KOPT-K1 (cell line): ENCODE measurements at regions not wholly inside any gene's neighbourhood (a gene's known extent, or its start where the extent isn't known, plus 50 kb on each side); places are given as distances from the start of the nearest gene placed in this dataset.

ENCODE experiments used
- H3K27ac ChIP-seq: fragments of 200-600 bp; sonication (generic); 2 replicates; pipeline ENCODE4 v1.5.1; 2016; ENCODE audit warnings: antibody characterized with exemption, mild to moderate bottlenecking, low read depth, low read length; ENCODE audit not compliant: poor library complexity, severe bottlenecking
- H3K36me3 ChIP-seq: fragments of 200-600 bp; sonication (generic); 2 replicates; pipeline ENCODE4 v1.5.1; 2017; ENCODE audit warnings: antibody characterized with exemption, mild to moderate bottlenecking, low read length, moderate library complexity; ENCODE audit not compliant: insufficient read depth
- H3K9me3 ChIP-seq: fragments of 200-600 bp; sonication (generic); 2 replicates; pipeline ENCODE4 v1.5.1; 2017; ENCODE audit warnings: antibody characterized with exemption, low read length, mild to moderate bottlenecking; ENCODE audit not compliant: insufficient read depth, poor library complexity, severe bottlenecking

GRCh38 chr7:25619381-25619780, 391.1 kb upstream of the NPVF start:
- Histone ChIP-seq H3K36me3 (no peaks in the 10 kb centered on the region), H3K27ac (no peak overlapping the region), H3K9me3 (no peaks in the 10 kb centered on the region)

- Histone ChIP-seq H3K9me3 (no peaks in the 10 kb centered on the region), H3K27ac (no peak overlapping the region), H3K36me3 (no peaks in the 10 kb centered on the region)
Observed at GRCh38 chr7:25619963-25620799, 391.9 kb upstream of the NPVF start.

GRCh38 chr7:25621993-25622392, 393.7 kb upstream of the NPVF start:
- Histone ChIP-seq H3K9me3 (no peaks in the 10 kb centered on the region), H3K27ac (no peak overlapping the region), H3K36me3 (no peaks in the 10 kb centered on the region)

- Histone ChIP-seq H3K36me3 (no peaks in the 10 kb centered on the region), H3K9me3 (no peaks in the 10 kb centered on the region)
Observed at GRCh38 chr7:25622695-25623094, 394.4 kb upstream of the NPVF start.

DNA sequence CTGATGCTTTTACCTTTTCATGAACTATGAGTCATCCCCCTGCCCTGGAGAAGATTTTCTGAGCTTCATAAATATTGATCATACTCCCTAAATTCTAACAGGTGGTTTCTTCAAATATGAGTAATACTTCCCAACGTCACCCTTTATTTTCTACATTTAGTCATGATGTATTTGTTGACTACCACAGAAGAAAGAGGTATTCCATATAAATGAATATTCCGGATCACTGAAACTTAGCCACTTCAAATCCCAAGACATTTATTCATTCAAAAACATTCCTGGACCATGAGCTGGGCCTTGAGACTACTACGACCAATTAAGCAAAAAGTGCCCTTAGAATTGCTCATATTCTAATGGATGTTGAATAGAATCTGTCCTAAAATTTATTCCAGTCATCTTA, 395.8 kb upstream of the NPVF start:
- no peak overlapping the region for H3K27ac ChIP-seq
- H3K36me3 ChIP-seq, result no peaks in the 10 kb centered on the region
- H3K9me3 ChIP-seq, result no peaks in the 10 kb centered on the region

More at GRCh38 chr7:25622695-25623094, 394.4 kb upstream of the NPVF start:
- no peak overlapping the region for H3K27ac ChIP-seq

DNA sequence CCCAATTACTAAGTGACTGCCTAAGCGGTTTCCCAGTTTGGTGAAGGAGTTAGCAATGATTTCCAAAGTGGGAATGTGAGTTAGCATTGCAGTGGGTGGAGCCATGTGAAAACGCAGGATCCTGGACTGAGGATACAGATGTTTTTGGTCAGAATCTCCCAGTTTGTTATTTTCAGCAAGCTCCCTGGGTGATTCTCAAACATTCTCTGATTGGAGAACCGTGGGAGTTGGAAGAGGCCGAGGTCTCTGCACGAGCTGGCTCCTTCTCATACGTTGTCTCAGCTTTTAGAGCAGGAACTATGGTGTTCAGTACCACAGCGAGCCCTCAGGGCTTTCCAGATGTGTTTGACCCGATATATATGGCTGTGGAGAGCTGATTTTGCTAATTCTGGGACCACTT, 396.5 kb upstream of the NPVF start:
- Histone ChIP-seq H3K36me3 (no peaks in the 10 kb centered on the region), H3K27ac (no peak overlapping the region), H3K9me3 (no peaks in the 10 kb centered on the region)

- no peaks in the 10 kb centered on the region for H3K36me3 ChIP-seq
- no peaks in the 10 kb centered on the region for H3K9me3 ChIP-seq
- H3K27ac ChIP-seq, result no peak overlapping the region
Observed at GRCh38 chr7:25625306-25625992, 397.2 kb upstream of the NPVF start.

DNA sequence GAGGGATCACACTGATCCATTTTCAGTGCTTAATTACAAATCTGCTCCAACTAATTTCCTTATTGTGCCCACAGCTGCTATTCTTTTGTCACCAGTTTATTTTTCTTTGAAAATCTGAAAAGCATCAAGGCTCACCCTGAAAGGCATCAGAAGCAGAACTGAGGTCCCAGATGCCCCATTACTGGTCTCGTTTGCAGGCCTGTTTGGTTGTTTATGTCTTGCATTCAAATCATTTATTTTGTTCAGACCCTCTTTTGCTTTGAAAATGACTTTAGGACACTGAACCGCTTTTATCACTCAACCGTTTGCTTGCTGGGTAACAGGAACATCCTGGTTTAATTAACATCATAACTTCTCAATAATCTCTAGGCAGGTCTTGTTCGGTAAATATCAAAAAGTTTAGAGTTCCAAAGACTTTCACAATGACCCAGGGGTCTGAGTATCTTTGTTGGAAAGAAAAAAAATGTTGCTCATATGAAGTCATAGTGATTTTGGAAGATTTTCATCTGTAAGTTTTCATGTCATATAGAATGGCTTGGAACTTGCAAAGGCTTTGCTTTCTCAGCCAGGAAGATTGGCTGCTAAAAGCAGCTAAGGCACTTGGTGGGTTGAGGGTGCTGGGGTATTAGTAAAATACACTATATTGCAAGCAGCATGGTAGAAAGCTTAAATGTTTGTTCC, 398.3 kb upstream of the NPVF start:
- Histone ChIP-seq H3K27ac (no peak overlapping the region), H3K9me3 (no peaks in the 10 kb centered on the region), H3K36me3 (no peaks in the 10 kb centered on the region)

DNA sequence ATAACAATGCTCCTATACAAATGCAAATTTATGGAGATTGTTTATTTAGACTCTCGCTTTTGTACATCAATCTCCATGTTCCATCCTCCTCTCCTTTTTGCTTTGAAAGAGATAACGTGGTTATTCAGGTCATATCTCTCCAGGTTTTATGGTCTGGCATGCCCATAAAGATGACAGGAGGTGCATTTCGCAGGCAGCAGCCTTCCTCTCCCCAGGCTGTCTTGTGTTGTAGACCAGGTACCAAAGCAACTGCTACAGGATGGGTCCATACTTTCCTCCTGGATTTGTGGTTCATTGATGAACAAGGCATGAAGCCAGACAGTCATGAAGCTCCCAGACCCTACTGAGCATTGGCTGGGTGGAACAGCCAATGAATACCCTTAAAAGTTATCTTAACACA, 400.2 kb upstream of the NPVF start:
- no peak overlapping the region for H3K27ac ChIP-seq
- H3K9me3 ChIP-seq, result no peaks in the 10 kb centered on the region
- H3K36me3 ChIP-seq, result no peaks in the 10 kb centered on the region

- Histone ChIP-seq H3K36me3 (no peaks in the 10 kb centered on the region), H3K27ac (no peak overlapping the region), H3K9me3 (no peaks in the 10 kb centered on the region)
Observed at GRCh38 chr7:25632616-25633015, 404.3 kb upstream of the NPVF start.

DNA sequence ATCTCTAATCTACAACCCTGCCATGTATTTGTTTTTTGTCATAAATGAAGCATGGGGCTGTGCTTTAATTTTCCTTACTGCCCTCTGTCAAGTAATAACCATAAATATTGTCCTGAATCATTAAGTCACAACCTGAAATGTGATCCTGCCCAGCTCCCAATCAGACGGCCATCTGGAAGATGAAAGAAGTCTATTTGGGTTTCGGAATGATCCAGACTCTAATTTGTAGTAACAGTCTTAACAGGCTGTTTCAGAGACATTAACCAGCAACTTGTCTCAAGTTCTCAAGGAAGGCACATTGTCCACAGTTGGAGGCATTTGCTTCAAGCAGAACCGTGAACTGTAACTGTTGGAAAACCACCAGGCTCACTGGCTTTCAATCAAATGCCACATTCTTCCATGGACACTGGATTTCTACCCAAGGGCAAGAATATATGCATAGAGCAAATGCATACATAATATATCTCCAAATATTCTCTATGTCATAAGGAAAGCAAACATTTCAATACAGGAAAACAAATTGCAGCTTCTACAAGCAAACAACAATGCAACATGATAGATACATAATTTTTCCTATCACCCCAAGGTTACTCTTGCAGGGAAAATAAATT, 405.2 kb upstream of the NPVF start:
- H3K27ac ChIP-seq, result no peak overlapping the region
- H3K9me3 ChIP-seq, result no peaks in the 10 kb centered on the region
- no peaks in the 10 kb centered on the region for H3K36me3 ChIP-seq

DNA sequence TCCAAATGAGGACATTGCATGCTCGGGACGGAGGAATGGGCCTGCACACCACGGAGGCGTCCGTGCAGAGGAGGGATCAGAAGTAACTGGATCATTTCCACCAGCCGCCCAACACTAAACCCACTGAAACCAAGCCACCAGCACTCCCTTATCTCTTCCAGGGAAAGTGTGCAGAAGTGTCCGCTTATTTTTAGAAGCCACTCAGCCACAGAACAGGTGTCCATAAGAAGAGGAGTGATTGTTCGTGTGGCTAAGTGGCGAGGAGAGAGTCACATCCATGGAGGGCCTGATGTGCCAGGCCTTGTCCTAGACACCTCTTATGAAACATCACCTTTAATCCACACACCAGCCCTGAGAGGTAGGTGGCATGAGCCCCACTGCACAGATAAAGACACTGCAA, 407.9 kb upstream of the NPVF start:
- Histone ChIP-seq H3K9me3 (no peaks in the 10 kb centered on the region), H3K36me3 (no peaks in the 10 kb centered on the region), H3K27ac (no peak overlapping the region)

DNA sequence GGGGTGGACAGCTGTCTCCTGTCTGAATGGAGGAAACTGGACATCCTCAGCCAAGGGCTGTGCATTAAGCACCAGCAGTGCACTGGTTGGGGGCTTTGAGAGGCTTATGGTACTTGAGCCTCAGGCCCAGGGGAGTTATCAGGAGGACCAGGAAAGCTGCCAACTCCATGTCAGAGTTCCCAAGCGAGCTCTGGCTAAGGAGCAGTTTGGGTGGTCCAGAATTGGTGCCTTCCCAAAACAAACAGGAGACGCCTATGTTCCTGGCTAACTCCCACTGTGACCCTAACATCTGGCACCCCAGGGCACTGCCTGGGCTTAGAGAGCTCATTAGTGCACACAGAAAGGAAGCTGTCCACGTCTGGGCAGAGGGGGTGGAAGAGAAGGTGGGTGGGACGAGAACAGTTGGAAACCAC, 408.6 kb upstream of the NPVF start:
- H3K27ac ChIP-seq, result no peak overlapping the region

GRCh38 chr7:25638068-25638467, 409.8 kb upstream of the NPVF start:
- no peak overlapping the region for H3K27ac ChIP-seq
- H3K36me3 ChIP-seq, result no peaks in the 10 kb centered on the region

More for the DNA sequence above, 408.6 kb upstream of the NPVF start:
- H3K9me3 ChIP-seq, result no peaks in the 10 kb centered on the region
- H3K36me3 ChIP-seq, result no peaks in the 10 kb centered on the region

More at GRCh38 chr7:25638068-25638467, 409.8 kb upstream of the NPVF start:
- no peaks in the 10 kb centered on the region for H3K9me3 ChIP-seq
